Lung (tissue), 11 donors: ENCODE measurements at regions not wholly inside any gene's neighbourhood (a gene's known extent, or its start where the extent isn't known, plus 50 kb on each side); places are given as distances from the start of the nearest gene placed in this dataset.

Experiments used
- ATAC-seq: fragments of 200-7000 bp; cut with Tn5 transposase; one replicate; pipeline ENCODE4 v1.9.1; 2020; ENCODE audit warnings: moderate number of reproducible peaks; ENCODE audit not compliant: insufficient read depth, low FRiP score
- DNase-seq, 3 donors: peaks; one replicate each; pipeline ENCODE4 v3.0.0-alpha.2; 2013 to 2017
- H3K27ac ChIP-seq, 2 donors: one replicate each; pipeline ENCODE4 v1.5.1; 2013; ENCODE audit warnings: mild to moderate bottlenecking in 2 of 2, moderate library complexity in 2 of 2, control low read depth in 1 of 2, inconsistent platforms in 1 of 2, low read depth in 1 of 2, low read length in 1 of 2
- H3K27me3 ChIP-seq, 3 donors: one replicate each; pipeline ENCODE4 v1.5.1; 2013; ENCODE audit warnings: low read length in 2 of 3; ENCODE audit not compliant: control insufficient read depth in 3 of 3, insufficient read depth in 3 of 3
- H3K36me3 ChIP-seq, 4 donors: one replicate each; pipeline ENCODE4 v1.5.1; 2013; ENCODE audit warnings: low read length in 4 of 4, mild to moderate bottlenecking in 1 of 4, moderate library complexity in 1 of 4; ENCODE audit not compliant: control insufficient read depth in 4 of 4, insufficient read depth in 4 of 4
- H3K4me1 ChIP-seq, 5 donors: one replicate each; pipeline ENCODE4 v1.5.1; 2013; ENCODE audit warnings: low read length in 5 of 5, mild to moderate bottlenecking in 2 of 5, moderate library complexity in 1 of 5; ENCODE audit not compliant: control insufficient read depth in 5 of 5, insufficient read depth in 5 of 5
- H3K4me3 ChIP-seq: one replicate; pipeline ENCODE4 v1.5.1; 2013; ENCODE audit warnings: mild to moderate bottlenecking, control low read depth, moderate library complexity
- H3K9ac ChIP-seq, 2 donors: one replicate each; pipeline ENCODE4 v1.5.1; 2013; ENCODE audit warnings: low read length in 2 of 2, control low read depth in 1 of 2; ENCODE audit not compliant: insufficient read depth in 1 of 2
- H3K9me3 ChIP-seq, 4 donors: one replicate each; pipeline ENCODE4 v1.5.1; 2013; ENCODE audit warnings: low read length in 3 of 4, mild to moderate bottlenecking in 1 of 4, moderate library complexity in 1 of 4; ENCODE audit not compliant: control insufficient read depth in 4 of 4, insufficient read depth in 3 of 4
- CTCF ChIP-seq: IDR thresholded peaks from 2 replicates; pipeline ENCODE4 v1.5.1; 2012; ENCODE audit warnings: mild to moderate bottlenecking; ENCODE audit errors: control extremely low read depth, extremely low read depth
- WGBS, 2 donors: extraction: QIAGEN DNeasy Blood & Tissue Kit; methylation state at CpG; one replicate each; pipeline ENCODE4 v1.1.7; 2013; 5-methylcytosine and 5-hydroxymethylcytosine counted together
- donor health status: control.
- donor health status: control.
- donor health status: Bipolar disorder and iron deficiency.
- donor health status: healthy.
- donor health status: DM: yes; HTN: yes; CAD: no.

- peak; percentile 61 to 93 (median 92) for DNase-seq
These were observed 57.6 kb upstream of the FRMD4B start for GRCh38 chr3:69443457-69443920.

GRCh38 chr3:69442771-69443311, 57.0 kb upstream of the FRMD4B start:
- peak; percentile 70 to 84 (median 74) for DNase-seq
- Histone ChIP-seq H3K4me3 (no peak overlapping the region), H3K27me3 (no peaks in the 10 kb centered on the region), H3K9ac (no peak overlapping the region), H3K4me1 (peaks cover 0 to 45% (median 16%) of the 10 kb centered on the region in 5 donors), H3K27ac (peak overlapping the region in 1 of 2 donors; percentile 28), H3K9me3 (no peaks in the 10 kb centered on the region), H3K36me3 (no peaks in the 10 kb centered on the region)
- 78 to 89% methylated on average over 2 of the region's 2 CpGs for WGBS, 2 donors
- no peak for ATAC-seq
- TF ChIP-seq CTCF = no peak

More at GRCh38 chr3:69443457-69443920, 57.6 kb upstream of the FRMD4B start:
- Histone ChIP-seq H3K9me3 (no peaks in the 10 kb centered on the region), H3K4me3 (no peak overlapping the region), H3K27ac (no peak overlapping the region), H3K9ac (no peak overlapping the region), H3K27me3 (no peaks in the 10 kb centered on the region), H3K36me3 (no peaks in the 10 kb centered on the region), H3K4me1 (peaks cover 0 to 45% (median 16%) of the 10 kb centered on the region in 5 donors)
- no peak for TF ChIP-seq CTCF
- no peak for ATAC-seq

GRCh38 chr3:69441732-69442131, 55.8 kb upstream of the FRMD4B start:
- no peak for DNase-seq
- ATAC-seq = no peak
- Histone ChIP-seq H3K4me1 (peaks cover 0 to 46% (median 16%) of the 10 kb centered on the region in 5 donors), H3K9ac (no peak overlapping the region), H3K4me3 (no peak overlapping the region), H3K27me3 (no peaks in the 10 kb centered on the region), H3K9me3 (no peaks in the 10 kb centered on the region), H3K27ac (no peak overlapping the region), H3K36me3 (no peaks in the 10 kb centered on the region)
- TF ChIP-seq CTCF = no peak
- WGBS, 2 donors = 56 to 64% methylated on average over 2 of the region's 2 CpGs

GRCh38 chr3:69441040-69441439, 55.2 kb upstream of the FRMD4B start:
- no peak overlapping the region for H3K27ac ChIP-seq
- H3K9me3 ChIP-seq = no peaks in the 10 kb centered on the region
- DNase-seq (no peak), ATAC-seq (no peak)
- H3K9ac ChIP-seq = no peak overlapping the region
- WGBS, 2 donors = 67 to 83% methylated on average over 1 of the region's 1 CpG
- no peak for TF ChIP-seq CTCF
- H3K36me3 ChIP-seq = no peaks in the 10 kb centered on the region
- peaks cover 0 to 53% (median 22%) of the 10 kb centered on the region in 5 donors for H3K4me1 ChIP-seq
- no peaks in the 10 kb centered on the region for H3K27me3 ChIP-seq
- H3K4me3 ChIP-seq = no peak overlapping the region
